BLaER1 treated with 17β-estradiol and CSF1 and Interleukin-3, amounts not matched to agents 10 nM and 100 nM (cell line): ENCODE measurements at regions not wholly inside any gene's neighbourhood (a gene's known extent, or its start where the extent isn't known, plus 50 kb on each side); places are given as distances from the start of the nearest gene placed in this dataset.

Source experiments
- H3K27ac ChIP-seq, 11 experiments: shearing (Covaris generic); formaldehyde crosslinking; 2 replicates each; pipeline ENCODE4 v1.8.1; 2022
- H3K27me3 ChIP-seq, 11 experiments: shearing (Covaris generic); formaldehyde crosslinking; 2 replicates each; pipeline ENCODE4 v1.8.1; 2022
- H3K36me3 ChIP-seq, 11 experiments: shearing (Covaris generic); formaldehyde crosslinking; 2 replicates each; pipeline ENCODE4 v1.8.1; 2022
- H3K4me1 ChIP-seq, 10 experiments: shearing (Covaris generic); formaldehyde crosslinking; 2 replicates each; pipeline ENCODE4 v1.8.1; 2022
- H3K4me2 ChIP-seq, 11 experiments: shearing (Covaris generic); formaldehyde crosslinking; 2 replicates each; pipeline ENCODE4 v1.8.1; 2022
- H3K4me3 ChIP-seq, 10 experiments: shearing (Covaris generic); formaldehyde crosslinking; 2 replicates each; pipeline ENCODE4 v1.8.1; 2022
- H3K9ac ChIP-seq, 11 experiments: shearing (Covaris generic); formaldehyde crosslinking; 2 replicates each; pipeline ENCODE4 v1.8.1; 2022
- H3K9me3 ChIP-seq, 11 experiments: shearing (Covaris generic); formaldehyde crosslinking; replicated peaks in 1 of 11; 2 replicates each; pipeline ENCODE4 v1.8.1; 2022
- H4K20me1 ChIP-seq, 11 experiments: shearing (Covaris generic); formaldehyde crosslinking; 2 replicates each; pipeline ENCODE4 v1.8.1; 2022
- Cebpa-rat ChIP-seq, 11 experiments: shearing (Covaris generic); IDR thresholded peaks; 2 replicates each; pipeline ENCODE4 v1.8.1; 2022

GRCh38 chr1:56188221-56188620 is 391.1 kb downstream of the PLPP3 start:
- Histone ChIP-seq H3K4me1 (no peaks in the 10 kb centered on the region), H3K9ac (no peak overlapping the region), H3K4me2 (no peak overlapping the region), H3K27me3 (no peaks in the 10 kb centered on the region), H3K9me3 (no peaks in the 10 kb centered on the region), H3K27ac (no peak overlapping the region), H3K36me3 (no peaks in the 10 kb centered on the region), H4K20me1 (no peaks in the 10 kb centered on the region), H3K4me3 (no peak overlapping the region)
- no peak for TF ChIP-seq Cebpa-rat (IDR thresholded peaks at IDR 0.05)

GRCh38 chr1:56187405-56187804 is 392.0 kb downstream of the PLPP3 start:
- no peaks in the 10 kb centered on the region for H3K4me1 ChIP-seq
- no peak overlapping the region for H3K27ac ChIP-seq
- no peak overlapping the region for H3K4me2 ChIP-seq

GRCh38 chr1:56185493-56185892 is 393.9 kb downstream of the PLPP3 start:
- no peak for TF ChIP-seq Cebpa-rat (IDR thresholded peaks at IDR 0.05)
- H4K20me1 ChIP-seq: no peaks in the 10 kb centered on the region
- no peak overlapping the region for H3K4me2 ChIP-seq
- H3K27me3 ChIP-seq: no peaks in the 10 kb centered on the region
- no peak overlapping the region for H3K4me3 ChIP-seq
- H3K9me3 ChIP-seq: no peaks in the 10 kb centered on the region
- H3K9ac ChIP-seq: no peak overlapping the region
- H3K36me3 ChIP-seq: no peaks in the 10 kb centered on the region
- H3K4me1 ChIP-seq: peaks cover 0 to 7% (median 6%) of the 10 kb centered on the region in 10 experiments; a peak in 8 of 20 replicates
- H3K27ac ChIP-seq: no peak overlapping the region

More at GRCh38 chr1:56187405-56187804, 392.0 kb downstream of the PLPP3 start:
- no peaks in the 10 kb centered on the region for H3K27me3 ChIP-seq
- no peak overlapping the region for H3K9ac ChIP-seq
- H3K9me3 ChIP-seq: no peaks in the 10 kb centered on the region
- no peaks in the 10 kb centered on the region for H4K20me1 ChIP-seq
- no peak overlapping the region for H3K4me3 ChIP-seq
- H3K36me3 ChIP-seq: no peaks in the 10 kb centered on the region
- TF ChIP-seq Cebpa-rat (IDR thresholded peaks at IDR 0.05): no peak

- no peak overlapping the region for H3K4me2 ChIP-seq
- no peaks in the 10 kb centered on the region for H3K36me3 ChIP-seq
- no peak for TF ChIP-seq Cebpa-rat (IDR thresholded peaks at IDR 0.05)
- no peak overlapping the region for H3K4me3 ChIP-seq
- no peak overlapping the region for H3K27ac ChIP-seq
- no peaks in the 10 kb centered on the region for H3K9me3 ChIP-seq
- H4K20me1 ChIP-seq: no peaks in the 10 kb centered on the region
- no peak overlapping the region for H3K9ac ChIP-seq
- H3K4me1 ChIP-seq: peaks cover 0 to 10% (median 7%) of the 10 kb centered on the region in 10 experiments; a peak in 8 of 20 replicates
- no peaks in the 10 kb centered on the region for H3K27me3 ChIP-seq
Measured at GRCh38 chr1:56183151-56183550, 396.2 kb downstream of the PLPP3 start.

- Histone ChIP-seq H3K4me1 (peaks cover 0 to 10% (median 7%) of the 10 kb centered on the region in 10 experiments; a peak in 8 of 20 replicates), H3K9ac (no peak overlapping the region)
Measured at GRCh38 chr1:56180520-56181190, 398.7 kb downstream of the PLPP3 start.

GRCh38 chr1:56179543-56179942 is 399.8 kb downstream of the PLPP3 start:
- Histone ChIP-seq H3K4me2 (no peak overlapping the region), H3K9me3 (no peaks in the 10 kb centered on the region), H3K4me3 (no peak overlapping the region), H3K4me1 (peaks cover 0 to 10% (median 7%) of the 10 kb centered on the region in 10 experiments; a peak in 8 of 20 replicates), H3K9ac (no peak overlapping the region), H4K20me1 (no peaks in the 10 kb centered on the region), H3K36me3 (no peaks in the 10 kb centered on the region), H3K27me3 (no peaks in the 10 kb centered on the region), H3K27ac (no peak overlapping the region)
- no peak for TF ChIP-seq Cebpa-rat (IDR thresholded peaks at IDR 0.05)

More at GRCh38 chr1:56180520-56181190, 398.7 kb downstream of the PLPP3 start:
- H4K20me1 ChIP-seq: no peaks in the 10 kb centered on the region
- H3K36me3 ChIP-seq: no peaks in the 10 kb centered on the region
- no peak overlapping the region for H3K27ac ChIP-seq
- H3K4me3 ChIP-seq: no peak overlapping the region
- H3K27me3 ChIP-seq: no peaks in the 10 kb centered on the region
- no peak for TF ChIP-seq Cebpa-rat (IDR thresholded peaks at IDR 0.05)
- H3K9me3 ChIP-seq: no peaks in the 10 kb centered on the region
- peak overlapping the region; percentile 29 to 54 (median 48); a peak in 17 of 22 replicates for H3K4me2 ChIP-seq

- Histone ChIP-seq H3K36me3 (no peaks in the 10 kb centered on the region), H3K4me3 (no peak overlapping the region), H3K9me3 (peaks cover 0 to 4% (median 0%) of the 10 kb centered on the region in 11 experiments; a peak in 2 of 22 replicates), H3K4me1 (peaks cover 0 to under 1% (median 0%) of the 10 kb centered on the region in 10 experiments; a peak in 2 of 20 replicates), H3K27me3 (no peaks in the 10 kb centered on the region), H3K27ac (no peak overlapping the region), H3K4me2 (no peak overlapping the region), H4K20me1 (no peaks in the 10 kb centered on the region), H3K9ac (no peak overlapping the region)
- TF ChIP-seq Cebpa-rat (IDR thresholded peaks at IDR 0.05): no peak
Measured at GRCh38 chr1:56175211-56175610, 404.2 kb downstream of the PLPP3 start.

- no peaks in the 10 kb centered on the region for H3K36me3 ChIP-seq
- TF ChIP-seq Cebpa-rat (IDR thresholded peaks at IDR 0.05): no peak
- no peak overlapping the region for H3K27ac ChIP-seq
- no peak overlapping the region for H3K4me2 ChIP-seq
- H3K4me1 ChIP-seq: no peaks in the 10 kb centered on the region
- no peaks in the 10 kb centered on the region for H3K27me3 ChIP-seq
- H3K9me3 ChIP-seq: peaks cover 0 to 4% (median 0%) of the 10 kb centered on the region in 11 experiments; a peak in 2 of 22 replicates
- H3K4me3 ChIP-seq: no peak overlapping the region
- no peak overlapping the region for H3K9ac ChIP-seq
- no peaks in the 10 kb centered on the region for H4K20me1 ChIP-seq
Measured at GRCh38 chr1:56174176-56174885, 405.0 kb downstream of the PLPP3 start.

- Histone ChIP-seq H3K36me3 (no peaks in the 10 kb centered on the region), H3K9ac (no peak overlapping the region), H3K4me3 (no peak overlapping the region), H3K4me1 (no peaks in the 10 kb centered on the region), H4K20me1 (no peaks in the 10 kb centered on the region), H3K9me3 (peaks cover 0 to 4% (median 0%) of the 10 kb centered on the region in 11 experiments; a peak in 2 of 22 replicates), H3K4me2 (no peak overlapping the region), H3K27ac (no peak overlapping the region), H3K27me3 (no peaks in the 10 kb centered on the region)
- TF ChIP-seq Cebpa-rat (IDR thresholded peaks at IDR 0.05): no peak
Measured at GRCh38 chr1:56173736-56174135, 405.6 kb downstream of the PLPP3 start.
